ENCODE measurements at regions not wholly inside any gene's neighbourhood (a gene's known extent, or its start where the extent isn't known, plus 50 kb on each side); places are given as distances from the start of the nearest gene placed in this dataset.

- no peak for DNase-seq (ENCODE audit: low spot score)
These were observed 591.8 kb downstream of the TFAP2B start for GRCh38 chr6:51410453-51410852.

DNA sequence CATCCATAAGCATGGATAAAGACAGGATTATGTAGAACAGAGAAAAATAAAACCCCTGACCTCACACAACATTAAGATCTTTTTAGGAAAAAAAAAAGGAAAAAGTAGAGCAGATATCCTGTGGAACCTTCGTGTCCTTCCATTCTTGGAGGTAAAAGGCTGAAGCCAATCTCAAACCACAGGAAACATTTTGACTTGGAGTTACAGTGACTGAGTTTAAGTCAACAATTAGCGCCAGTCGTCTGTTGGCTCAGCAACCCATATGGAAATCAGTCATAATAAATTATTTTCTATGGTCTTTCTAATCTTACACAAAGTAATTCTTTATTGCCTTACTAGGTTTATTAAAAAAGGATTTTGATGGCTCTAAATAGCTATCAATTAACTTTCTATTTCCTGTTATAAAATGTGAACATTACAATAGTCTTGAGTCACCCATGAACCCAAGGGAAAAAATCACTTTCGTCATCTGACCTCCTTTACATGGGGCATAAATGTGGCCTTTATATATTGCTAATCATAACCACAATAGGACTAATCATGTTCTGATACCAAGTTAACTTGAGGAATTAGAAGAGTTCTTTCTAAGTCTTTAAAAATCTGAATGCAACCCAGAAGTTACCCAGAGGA, 592.9 kb downstream of the TFAP2B start:
- DNase-seq (ENCODE audit: low spot score): no peak

GRCh38 chr6:51414361-51414760, 595.7 kb downstream of the TFAP2B start:
- DNase-seq (ENCODE audit: low spot score): no peak

- DNase-seq (ENCODE audit: low spot score): no peak
These were observed 596.8 kb downstream of the TFAP2B start for GRCh38 chr6:51415501-51415900.

DNA sequence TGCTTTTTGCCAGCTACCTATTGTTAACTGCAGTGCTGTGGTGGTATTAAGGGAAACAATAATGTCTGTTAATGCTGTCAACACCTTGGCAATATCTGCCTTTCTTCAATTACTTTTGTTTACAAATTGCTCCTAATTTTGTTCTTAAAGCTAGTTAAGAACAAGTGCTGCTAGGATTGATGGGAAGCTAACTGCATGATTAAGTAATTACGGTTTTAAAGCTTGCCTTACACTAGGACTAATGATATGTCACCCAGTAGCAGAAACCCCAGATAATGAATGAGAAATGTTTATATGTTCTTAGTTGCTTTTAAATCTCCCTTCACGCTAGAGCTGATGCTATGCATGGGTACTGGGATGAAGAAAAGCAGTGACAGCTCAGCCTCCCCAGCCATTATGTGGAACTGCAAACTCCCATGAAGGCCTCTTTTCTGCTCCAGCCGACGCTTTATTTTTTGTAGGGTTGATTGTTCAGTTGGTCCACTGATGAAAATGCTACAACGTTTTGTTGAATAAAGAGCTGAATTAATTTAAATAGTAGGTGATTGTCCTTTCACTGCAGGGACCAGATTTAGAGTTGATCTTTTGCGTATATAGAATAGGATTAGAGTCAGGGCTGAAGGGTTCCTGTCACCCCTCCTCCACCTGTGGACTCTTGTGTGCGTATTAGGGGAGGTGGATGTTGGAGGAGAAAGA, 610.5 kb downstream of the TFAP2B start:
- no peak for DNase-seq (ENCODE audit: low spot score)

GRCh38 chr6:51430589-51430988, 611.9 kb downstream of the TFAP2B start:
- no peak for DNase-seq (ENCODE audit: low spot score)

DNA sequence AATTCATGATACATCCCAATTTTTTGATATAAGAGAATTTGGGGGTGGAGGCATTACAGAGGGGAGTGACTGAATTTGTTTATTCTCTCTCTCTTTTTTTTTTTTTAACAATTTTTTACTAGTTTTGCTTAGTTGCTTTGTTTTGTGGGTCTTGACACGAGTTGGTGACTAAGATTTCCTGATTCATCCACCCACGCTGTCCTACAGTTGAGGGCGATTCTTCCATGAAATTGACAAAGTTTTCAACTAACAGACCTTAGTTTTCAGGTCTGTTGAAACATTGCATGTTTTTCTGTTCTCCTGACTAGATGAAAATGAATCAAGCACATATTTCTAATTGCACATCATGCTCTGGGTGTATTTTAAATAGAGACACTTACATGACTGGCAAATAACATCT, 613.8 kb downstream of the TFAP2B start:
- no peak for DNase-seq (ENCODE audit: low spot score)

- no peak for DNase-seq (ENCODE audit: low spot score)
These were observed 631.7 kb downstream of the TFAP2B start for GRCh38 chr6:51450248-51450957.

- no peak for DNase-seq (ENCODE audit: low spot score)
These were observed 632.3 kb downstream of the TFAP2B start for GRCh38 chr6:51450958-51451357.

DNA sequence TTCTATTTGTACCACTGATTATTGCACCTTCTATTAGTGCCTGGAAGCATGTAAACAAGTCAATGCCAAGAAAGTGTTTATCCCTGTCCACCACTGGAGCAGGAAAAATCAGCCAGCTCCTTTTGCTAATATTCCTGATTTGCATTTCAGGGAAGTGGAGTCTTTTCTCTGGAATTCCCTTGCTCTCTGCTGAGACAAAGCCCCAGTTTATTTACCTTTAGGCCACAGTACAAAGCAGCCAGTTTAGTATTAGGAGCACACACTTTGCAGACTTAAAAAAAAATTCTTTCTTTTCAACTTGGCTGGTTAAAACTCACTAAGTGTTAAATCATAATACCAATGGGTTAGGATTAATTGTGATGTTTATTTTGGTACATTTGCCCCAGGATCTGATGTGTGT, 631.1 kb downstream of the PKHD1 start:
- DNase-seq (ENCODE audit: low spot score): no peak

GRCh38 chr6:51459958-51460357, 627.5 kb downstream of the PKHD1 start:
- DNase-seq (ENCODE audit: low spot score): no peak

- no peak for DNase-seq (ENCODE audit: low spot score)
These were observed 624.5 kb downstream of the PKHD1 start for GRCh38 chr6:51462896-51463295.

DNA sequence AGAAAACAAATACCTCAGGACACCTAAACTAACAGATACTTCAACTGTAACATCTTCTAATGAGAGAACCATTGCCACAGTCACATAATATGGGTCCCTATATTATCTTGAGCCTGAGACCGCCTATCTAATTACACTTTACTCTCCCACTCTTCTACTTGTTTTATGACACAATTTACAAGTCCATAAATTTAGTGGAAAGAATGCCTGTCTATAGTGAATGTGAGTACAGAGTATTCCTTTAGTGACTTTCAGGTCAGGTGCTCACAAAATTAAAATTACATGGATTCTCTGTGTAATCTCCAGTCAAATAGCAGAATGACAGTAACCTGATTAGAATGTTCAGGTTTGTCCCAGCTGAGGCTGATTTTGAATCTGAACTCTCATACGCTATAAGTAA, 624.1 kb downstream of the PKHD1 start:
- no peak for DNase-seq (ENCODE audit: low spot score)

DNA sequence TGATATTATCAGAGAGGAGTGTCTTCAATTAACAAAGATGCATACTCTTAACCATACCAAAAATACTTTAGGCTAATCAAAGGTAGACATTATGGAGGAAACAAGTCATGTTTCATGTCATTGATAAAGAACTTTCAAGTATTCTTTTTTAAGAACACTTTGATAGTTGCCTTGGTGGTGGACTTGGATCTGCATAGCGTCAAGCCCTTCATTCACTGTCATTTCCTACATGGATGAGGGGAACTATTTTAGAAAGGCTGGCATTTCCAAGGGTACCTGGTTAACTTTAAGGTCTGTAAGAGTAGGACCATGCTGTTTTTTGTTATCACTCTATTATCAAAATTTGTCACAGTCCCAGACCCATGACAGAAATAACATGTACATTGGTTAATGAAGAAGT, 622.5 kb downstream of the PKHD1 start:
- no peak for DNase-seq (ENCODE audit: low spot score)

DNA sequence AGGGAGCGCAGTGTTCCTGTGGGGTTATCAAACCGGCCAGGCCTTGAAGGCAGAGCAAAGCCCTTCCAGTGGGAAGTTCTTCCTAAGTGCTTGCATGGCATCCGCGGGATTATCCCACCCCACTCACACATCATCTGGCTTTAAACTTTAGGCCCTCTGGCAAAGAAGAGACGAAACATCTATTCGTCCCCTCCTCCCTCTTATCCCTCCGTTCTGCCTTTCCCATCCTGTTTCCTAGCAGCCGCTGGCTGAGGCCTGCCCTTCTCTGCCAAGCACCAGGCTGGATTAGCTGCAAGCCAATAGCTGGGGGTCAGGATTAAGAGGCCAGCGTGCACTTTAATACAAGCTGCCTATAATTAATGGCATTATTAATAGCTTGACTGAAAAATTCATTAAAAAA, 621.0 kb downstream of the PKHD1 start:
- no peak for DNase-seq (ENCODE audit: low spot score)

DNA sequence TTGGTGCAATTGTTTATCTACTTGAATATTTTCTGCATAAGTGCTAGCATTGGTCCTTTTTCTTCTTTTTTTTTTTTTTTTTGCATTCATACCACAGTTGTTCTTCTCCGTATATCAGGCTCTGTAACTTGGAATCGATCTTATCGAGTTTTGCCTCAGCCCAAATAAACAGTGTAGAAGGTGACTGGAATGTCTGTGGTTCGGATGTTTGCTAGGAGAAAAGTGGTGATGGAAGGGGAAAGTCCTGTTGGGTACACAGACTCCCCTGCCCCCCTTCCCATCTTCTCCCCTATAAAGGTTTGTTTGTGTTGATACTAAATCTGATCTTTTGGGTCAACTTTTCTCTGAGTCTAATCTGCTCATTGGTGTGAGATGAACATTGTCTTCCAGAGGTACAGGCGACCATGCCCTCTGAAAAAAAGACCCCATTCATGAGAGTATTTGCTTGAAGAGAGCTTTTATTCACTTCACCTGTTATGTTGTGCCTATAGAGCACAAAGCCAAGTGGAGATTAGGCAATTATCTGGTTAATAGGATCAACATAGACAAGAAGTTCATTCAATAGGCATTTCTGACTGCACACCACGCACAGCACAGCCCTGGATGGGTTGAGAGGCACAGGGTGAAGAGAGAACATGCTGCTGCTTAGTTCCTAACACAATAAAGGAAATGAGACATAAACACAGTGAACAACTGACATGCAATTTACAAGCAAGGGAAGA, 620.0 kb downstream of the PKHD1 start:
- DNase-seq (ENCODE audit: low spot score): no peak

GRCh38 chr6:51468704-51469103, 618.7 kb downstream of the PKHD1 start:
- DNase-seq (ENCODE audit: low spot score): no peak

DNA sequence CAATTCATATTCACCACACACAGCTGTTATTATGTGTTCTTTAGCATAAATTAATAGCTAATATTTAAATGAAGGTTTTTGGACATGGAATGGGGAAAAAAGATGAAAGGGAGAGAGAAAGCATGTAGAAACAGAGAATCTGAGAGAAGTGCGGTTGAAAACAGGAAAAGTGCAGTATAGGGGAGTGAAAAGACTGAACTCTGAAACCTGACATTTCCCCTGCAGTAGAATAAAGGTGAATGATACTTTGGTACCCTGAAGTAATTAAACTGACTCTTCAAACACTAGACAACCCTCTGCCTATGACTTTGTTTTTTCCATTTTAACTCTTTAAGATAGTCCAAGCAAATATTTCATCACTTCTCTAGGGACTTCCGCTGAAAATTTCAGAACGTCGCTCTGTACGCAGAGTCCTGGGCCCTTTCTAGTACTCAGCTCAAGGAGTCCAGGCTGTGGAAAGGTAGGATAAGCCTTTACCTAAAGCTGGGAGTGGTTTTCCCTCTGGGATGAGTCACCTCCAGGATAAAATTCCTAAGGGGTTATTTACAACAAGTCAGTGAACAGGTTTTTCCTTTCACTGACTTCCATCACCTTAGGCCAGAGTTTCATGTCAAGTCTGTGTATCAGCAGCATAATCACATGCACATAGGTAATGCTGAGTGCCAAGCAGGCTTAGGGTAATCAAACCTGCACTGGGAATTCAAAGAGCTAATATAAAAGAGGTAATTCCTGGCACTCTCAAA, 614.5 kb downstream of the PKHD1 start:
- DNase-seq (ENCODE audit: low spot score): no peak

DNA sequence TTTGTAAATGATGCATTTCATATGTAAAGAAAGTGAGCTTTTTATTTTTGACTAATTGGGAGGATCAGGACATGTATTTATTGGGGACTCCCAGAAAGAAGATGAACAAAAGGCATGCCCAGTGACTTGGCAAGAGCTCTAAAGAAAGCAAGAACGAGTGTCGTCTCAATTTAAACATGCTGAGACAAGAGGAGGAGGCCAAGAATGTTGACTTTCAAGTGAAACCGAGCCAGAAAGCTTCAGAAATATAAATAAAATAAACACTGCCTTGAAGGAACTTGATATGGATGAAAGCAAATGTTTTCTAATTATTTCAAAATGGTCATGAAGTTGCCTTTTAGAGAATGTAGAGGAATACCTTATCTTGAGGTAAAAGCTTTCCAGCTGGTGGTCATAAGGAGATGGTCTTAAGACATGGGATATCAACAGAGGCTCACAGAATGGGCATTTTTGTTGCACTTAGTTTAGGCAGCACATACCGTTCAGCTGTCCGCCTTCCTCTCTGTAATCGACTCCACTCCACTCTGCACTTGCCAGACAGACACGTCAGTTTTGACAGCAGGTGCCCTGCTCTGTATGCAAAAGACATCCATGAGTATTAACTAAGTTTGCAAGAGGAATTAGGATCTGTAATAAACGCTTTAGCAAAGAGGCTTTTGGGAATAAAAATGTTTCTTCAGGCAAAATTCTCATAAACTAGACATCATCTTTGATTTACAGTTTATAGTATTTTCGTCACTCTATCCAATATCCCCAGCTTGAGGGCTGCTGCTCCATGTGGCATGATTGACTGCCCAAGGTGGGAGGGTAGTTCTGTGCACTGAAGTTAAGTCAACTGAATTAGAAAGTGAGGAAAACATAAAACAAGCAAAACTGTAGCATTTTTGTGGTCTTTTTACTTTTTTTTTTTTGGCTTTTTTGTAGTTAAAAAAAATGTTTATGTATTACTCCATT, 613.1 kb downstream of the PKHD1 start:
- DNase-seq (ENCODE audit: low spot score): no peak

GRCh38 chr6:51477711-51478311, 609.6 kb downstream of the PKHD1 start:
- no peak for DNase-seq (ENCODE audit: low spot score)
